ENCODE measurements at regions not wholly inside any gene's neighbourhood (a gene's known extent, or its start where the extent isn't known, plus 50 kb on each side); places are given as distances from the start of the nearest gene placed in this dataset.

DNA sequence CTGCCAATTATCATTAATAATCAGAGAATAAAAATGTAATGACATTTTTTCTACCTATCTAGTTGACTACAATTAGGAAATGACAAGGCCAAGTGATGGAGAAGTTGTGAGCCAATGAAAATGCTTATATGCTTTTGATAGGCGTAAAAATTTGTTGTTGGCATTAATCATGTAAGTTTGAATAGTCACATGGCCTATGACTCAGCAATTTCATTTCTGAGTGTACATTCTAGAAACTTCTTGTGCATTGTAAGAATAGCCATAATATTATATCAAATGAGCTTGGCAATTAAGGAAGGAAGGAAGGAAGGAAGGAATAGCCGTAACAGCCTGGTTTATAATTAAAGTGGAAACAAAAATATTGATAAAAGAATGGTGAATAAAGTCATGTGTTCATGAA lies 179.9 kb downstream of the PTH2R start:
- no peak for TF ChIP-seq EZH2 (IDR thresholded peaks at IDR 0.05; ENCODE audit: borderline replicate concordance, low read depth, low read length, severe bottlenecking)
- TF ChIP-seq, protein P1, sequence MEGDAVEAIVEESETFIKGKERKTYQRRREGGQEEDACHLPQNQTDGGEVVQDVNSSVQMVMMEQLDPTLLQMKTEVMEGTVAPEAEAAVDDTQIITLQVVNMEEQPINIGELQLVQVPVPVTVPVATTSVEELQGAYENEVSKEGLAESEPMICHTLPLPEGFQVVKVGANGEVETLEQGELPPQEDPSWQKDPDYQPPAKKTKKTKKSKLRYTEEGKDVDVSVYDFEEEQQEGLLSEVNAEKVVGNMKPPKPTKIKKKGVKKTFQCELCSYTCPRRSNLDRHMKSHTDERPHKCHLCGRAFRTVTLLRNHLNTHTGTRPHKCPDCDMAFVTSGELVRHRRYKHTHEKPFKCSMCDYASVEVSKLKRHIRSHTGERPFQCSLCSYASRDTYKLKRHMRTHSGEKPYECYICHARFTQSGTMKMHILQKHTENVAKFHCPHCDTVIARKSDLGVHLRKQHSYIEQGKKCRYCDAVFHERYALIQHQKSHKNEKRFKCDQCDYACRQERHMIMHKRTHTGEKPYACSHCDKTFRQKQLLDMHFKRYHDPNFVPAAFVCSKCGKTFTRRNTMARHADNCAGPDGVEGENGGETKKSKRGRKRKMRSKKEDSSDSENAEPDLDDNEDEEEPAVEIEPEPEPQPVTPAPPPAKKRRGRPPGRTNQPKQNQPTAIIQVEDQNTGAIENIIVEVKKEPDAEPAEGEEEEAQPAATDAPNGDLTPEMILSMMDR (IDR thresholded peaks at IDR 0.05; ENCODE audit: borderline replicate concordance, extremely low read depth, low read length, poor library complexity, severe bottlenecking), result no peak

All from DND-41 (cell line).